GM19324 (cell line): ENCODE measurements at regions not wholly inside any gene's neighbourhood (a gene's known extent, or its start where the extent isn't known, plus 50 kb on each side); places are given as distances from the start of the nearest gene placed in this dataset.
"Not testable (repeated sequence)": the region's sequence is repeated elsewhere in the genome, so short reads cannot be mapped to it uniquely, and the experiment has no call there.

ENCODE experiments used
- ATAC-seq: cut with Tn5 transposase; IDR thresholded peaks from one replicate; pipeline ENCODE4 v1.9.1; 2021; ENCODE audit warnings: mild to moderate bottlenecking, moderate library complexity; ENCODE audit not compliant: unreplicated experiment, low FRiP score

GRCh38 chr3:155995525-155996370, 124.6 kb upstream of the KCNAB1 start:
- ATAC-seq = no peak

GRCh38 chr3:155996882-155997281, 123.5 kb upstream of the KCNAB1 start:
- no peak for ATAC-seq

- not testable (repeated sequence) for ATAC-seq
Observed at GRCh38 chr3:155998173-155998572, 122.2 kb upstream of the KCNAB1 start.

- no peak for ATAC-seq
Observed at GRCh38 chr3:156005736-156006135, 114.6 kb upstream of the KCNAB1 start.

- ATAC-seq = no peak
Observed at GRCh38 chr3:156010829-156011228, 109.5 kb upstream of the KCNAB1 start.

GRCh38 chr3:156014489-156014888, 105.9 kb upstream of the KCNAB1 start:
- ATAC-seq = no peak

- no peak for ATAC-seq
Observed at GRCh38 chr3:156016902-156017301, 103.5 kb upstream of the KCNAB1 start.

- ATAC-seq = no peak
Observed at GRCh38 chr3:156017352-156018030, 102.9 kb upstream of the KCNAB1 start.

GRCh38 chr3:156024904-156025533, 95.4 kb upstream of the KCNAB1 start:
- no peak for ATAC-seq

GRCh38 chr3:156029208-156029607, 91.2 kb upstream of the KCNAB1 start:
- no peak for ATAC-seq

GRCh38 chr3:156030723-156031122, 89.7 kb upstream of the KCNAB1 start:
- ATAC-seq = no peak

GRCh38 chr3:156033428-156033827, 87.0 kb upstream of the KCNAB1 start:
- no peak for ATAC-seq

- no peak for ATAC-seq
Observed at GRCh38 chr3:156035158-156035557, 85.2 kb upstream of the KCNAB1 start.

- ATAC-seq = peak; percentile 55
Observed at GRCh38 chr3:156036258-156037053, 83.9 kb upstream of the KCNAB1 start.

- ATAC-seq = no peak
Observed at GRCh38 chr3:156037356-156037755, 83.0 kb upstream of the KCNAB1 start.

GRCh38 chr3:156038869-156039268, 81.5 kb upstream of the KCNAB1 start:
- ATAC-seq = no peak

GRCh38 chr3:156040041-156040440, 80.3 kb upstream of the KCNAB1 start:
- ATAC-seq = no peak

GRCh38 chr3:156041216-156041841, 79.0 kb upstream of the KCNAB1 start:
- ATAC-seq = not testable (repeated sequence)

- not testable (repeated sequence) for ATAC-seq
Observed at GRCh38 chr3:156041856-156042255, 78.5 kb upstream of the KCNAB1 start.
